GM19438 (cell line): ENCODE measurements at regions not wholly inside any gene's neighbourhood (a gene's known extent, or its start where the extent isn't known, plus 50 kb on each side); places are given as distances from the start of the nearest gene placed in this dataset.

Source experiments
- ATAC-seq: cut with Tn5 transposase; IDR thresholded peaks from one replicate; pipeline ENCODE4 v1.9.1; 2021; ENCODE audit warnings: low read depth; ENCODE audit not compliant: unreplicated experiment

DNA sequence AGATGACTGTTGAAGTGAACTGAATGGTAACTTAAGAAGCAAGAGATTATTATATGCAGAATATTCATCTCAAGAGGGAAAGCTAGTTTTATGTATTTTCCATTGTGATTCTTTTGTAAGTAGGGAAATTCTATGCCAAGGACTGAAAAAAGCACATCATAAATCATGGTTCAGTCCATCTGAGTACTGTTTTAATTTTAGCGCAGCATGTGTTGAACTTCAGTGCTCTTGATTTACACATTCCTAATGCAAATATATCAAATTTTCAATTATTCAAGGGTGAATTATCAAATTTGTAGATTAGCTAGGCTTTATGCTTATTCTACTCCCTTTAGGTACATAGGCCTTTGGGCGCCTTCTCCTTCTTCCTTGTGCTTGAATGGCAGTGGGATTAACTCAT lies 50.3 kb upstream of the TCF12 start:
- ATAC-seq, result no peak

DNA sequence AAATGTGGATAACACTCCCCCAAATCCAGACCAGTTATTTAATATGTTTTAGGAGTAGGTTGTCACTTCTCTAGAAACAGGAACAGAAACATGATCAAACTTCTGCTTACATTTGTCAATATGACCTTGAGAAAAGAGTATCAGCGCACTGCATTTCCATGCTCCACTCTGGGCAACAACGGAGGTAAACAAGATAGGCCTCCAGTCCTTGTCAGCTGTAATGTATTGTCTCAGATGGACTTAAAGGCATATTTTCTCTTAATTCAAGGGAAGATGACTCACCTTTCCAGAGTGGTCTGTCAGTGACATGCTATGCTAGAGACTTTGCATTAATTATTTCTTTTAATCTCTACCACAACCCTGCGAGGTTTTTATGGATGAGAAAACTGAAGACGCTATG lies 51.6 kb upstream of the TCF12 start:
- no peak for ATAC-seq

DNA sequence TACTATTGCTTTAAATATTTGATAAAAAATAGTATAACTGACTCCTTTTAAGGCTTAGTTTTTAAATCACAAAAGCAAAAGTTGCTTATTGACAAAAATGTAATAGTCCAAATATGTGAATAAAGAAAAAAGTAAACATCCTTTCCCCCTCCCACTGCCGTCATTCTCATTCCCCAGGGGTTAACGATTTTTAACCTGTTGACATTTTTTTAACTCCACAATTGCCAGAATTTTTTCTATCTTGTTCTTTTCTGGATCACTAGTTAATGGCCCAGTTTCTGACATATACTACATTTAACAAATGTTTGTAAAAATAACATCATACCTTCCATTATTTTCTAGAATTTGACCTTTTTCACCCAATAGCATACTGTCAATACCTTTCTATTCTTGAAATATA lies 60.6 kb upstream of the TCF12 start:
- no peak for ATAC-seq

DNA sequence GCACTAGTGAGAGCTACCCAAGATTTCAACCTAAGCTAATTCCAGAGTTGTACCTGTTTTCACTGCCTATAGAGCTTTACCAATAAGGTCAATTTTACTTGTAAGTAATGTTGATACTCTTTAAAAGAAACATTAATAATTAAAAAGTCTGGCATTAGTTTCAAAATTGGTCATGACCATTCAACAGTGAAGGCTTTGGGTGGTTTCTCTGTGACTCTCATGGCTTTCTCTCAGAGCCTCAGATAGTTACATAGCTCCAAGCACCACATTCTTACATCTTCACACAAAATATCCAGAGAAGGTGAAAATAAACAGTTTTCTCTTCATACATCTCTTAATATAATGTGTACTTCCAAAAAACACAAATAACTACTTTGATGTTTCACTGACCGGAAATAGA lies 61.5 kb upstream of the TCF12 start:
- ATAC-seq, result no peak

DNA sequence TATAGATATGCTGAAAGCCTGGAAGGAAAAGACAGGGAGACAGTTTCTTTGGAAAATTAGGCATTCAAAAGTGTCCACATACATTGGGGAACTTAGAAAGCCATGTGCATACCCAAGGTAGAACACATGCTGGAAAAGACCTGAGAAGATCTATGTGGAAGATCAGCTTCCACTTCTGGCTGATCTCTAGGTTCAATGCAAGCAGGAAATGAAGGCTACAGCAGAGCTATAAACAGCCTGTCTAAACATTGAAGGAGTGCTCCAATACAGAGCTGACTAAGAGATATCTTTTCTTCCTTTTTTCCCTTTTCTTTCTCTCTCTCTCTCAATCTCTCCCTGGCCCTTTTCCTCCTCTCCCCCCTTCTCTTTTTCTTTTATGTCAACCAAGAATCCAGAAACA lies 73.6 kb upstream of the TCF12 start:
- ATAC-seq, result no peak

DNA sequence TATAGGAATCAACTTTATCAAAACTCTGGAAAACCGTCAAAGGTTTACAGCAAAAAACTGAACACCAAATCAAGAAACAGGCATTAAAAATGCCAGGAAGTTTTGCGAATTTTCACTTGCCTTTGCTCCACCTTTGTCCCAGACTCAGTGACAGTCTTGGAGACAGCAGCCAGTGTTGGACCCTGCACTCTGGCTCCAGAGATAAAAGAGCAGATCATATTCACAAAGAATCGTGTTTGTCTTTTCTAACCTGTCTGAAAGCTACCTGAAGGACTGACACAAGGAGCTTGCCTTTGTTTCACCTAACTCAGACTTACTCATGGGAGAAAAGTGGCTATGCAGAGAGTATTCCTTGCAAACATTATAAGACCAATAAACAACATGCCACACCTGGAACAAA lies 74.0 kb upstream of the TCF12 start:
- ATAC-seq, result no peak

DNA sequence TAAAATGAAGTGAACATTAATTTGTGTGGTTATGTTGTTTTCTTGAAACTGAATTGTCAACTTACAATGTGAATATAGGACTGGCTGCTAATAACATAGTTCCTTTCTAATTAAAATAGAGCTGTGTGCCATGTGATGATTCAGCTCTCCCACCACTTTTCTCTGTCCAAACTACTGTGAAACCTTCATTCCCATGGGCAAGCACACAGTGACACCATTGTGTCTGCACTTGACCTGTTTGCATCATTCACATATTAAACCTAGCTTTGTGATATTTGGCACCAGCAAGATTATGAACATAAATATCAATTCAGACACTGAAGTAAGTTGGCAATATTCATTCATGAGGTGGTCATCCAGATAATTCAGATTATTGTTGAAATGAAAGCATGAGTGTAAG lies 78.8 kb upstream of the TCF12 start:
- ATAC-seq, result no peak

DNA sequence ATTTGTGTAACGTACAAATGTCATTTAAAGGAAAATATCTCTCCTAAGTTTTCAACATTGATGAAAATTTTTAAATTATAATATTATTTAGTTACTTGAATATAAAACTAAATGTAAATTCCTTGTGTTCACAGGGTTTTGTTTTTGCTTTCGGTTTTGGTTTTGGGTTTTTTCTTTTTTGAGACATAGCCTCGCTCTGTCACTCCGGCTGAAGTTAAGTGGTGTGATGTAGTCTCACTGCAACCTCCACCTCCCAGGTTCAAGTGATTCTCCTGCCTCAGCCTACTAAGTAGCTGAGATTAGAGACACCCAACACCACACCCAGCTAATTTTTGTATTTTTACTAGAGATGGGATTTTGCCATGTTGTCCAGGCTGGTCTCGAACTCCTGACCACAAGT lies 79.3 kb upstream of the TCF12 start:
- ATAC-seq, result no peak

DNA sequence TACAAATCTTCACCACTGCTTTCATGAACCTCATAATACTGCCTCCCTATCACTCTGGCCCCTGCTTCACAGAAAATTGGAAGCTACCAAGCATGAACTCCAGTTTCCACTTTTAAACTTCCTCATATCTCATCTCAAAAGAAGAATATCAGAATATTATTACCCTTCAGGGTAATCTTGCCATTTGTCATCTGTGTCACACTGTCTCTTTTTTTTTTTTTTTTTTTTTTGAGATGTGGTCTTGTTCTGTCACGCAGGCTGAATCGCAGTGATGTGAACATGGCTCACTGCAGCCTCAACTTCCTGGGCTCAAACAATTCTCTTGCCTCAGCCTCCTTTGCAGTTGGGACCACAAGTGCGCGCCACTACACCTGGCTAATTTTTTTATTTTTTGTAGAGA lies 80.4 kb upstream of the TCF12 start:
- ATAC-seq, result no peak

DNA sequence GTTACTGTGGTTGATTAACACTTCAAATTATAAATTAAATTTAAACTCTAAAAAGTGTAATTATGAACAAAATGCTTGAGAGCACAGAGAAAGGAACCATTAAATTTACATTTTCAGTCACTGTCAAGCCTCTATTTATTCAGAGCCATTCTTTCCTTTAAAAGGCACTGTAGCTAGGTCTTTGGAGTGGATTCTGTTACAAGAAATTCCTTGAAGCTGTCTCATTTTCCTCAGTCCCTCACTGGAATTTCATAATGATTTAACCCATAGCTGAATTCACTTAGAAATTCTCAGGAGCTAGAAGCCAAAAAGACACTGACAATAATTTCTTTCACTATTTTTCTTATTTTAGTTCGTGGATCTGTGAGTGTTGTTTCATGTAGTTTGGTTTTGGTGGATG lies 81.2 kb upstream of the TCF12 start:
- no peak for ATAC-seq

DNA sequence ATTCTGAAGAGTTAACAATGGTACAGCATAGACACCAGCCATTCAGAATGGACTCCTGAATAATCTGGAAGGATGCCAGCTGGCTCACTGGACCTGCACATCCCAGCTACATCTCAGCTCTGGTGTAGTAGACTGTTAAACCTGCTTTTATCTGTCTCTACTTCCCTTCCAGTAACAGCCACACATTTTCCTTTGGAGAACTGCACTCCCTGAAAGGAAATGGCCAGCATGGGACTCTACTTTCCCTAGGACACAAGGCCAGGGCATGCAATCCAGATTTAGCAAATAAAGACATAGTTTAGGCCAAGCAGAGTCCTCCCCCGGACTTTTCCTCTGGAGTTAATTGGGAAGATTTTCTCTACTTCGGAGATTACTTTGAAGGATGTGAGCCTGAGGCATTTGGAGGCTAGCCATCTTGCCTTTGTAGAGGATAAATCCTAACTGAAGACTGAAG lies 82.7 kb upstream of the TCF12 start:
- ATAC-seq, result no peak

DNA sequence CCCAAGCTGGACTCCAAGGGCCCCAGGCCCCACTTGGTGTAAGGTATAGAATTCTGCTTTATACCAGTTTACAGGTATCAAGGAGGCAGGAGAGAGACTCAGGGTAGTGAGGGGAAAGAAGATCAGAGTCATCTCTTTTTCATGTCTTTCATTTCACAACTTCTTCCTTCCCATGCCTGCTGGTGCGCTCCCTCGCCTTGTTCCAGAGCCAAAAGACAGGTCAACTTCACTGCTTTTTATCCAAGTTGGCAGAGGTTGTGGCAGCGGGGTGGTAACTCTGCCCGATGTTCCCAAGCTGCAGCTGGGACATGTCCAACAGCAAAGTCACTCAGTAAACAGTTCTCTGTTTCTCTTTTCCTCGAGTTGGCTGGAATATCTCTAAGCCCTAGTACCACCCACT lies 86.3 kb upstream of the TCF12 start:
- ATAC-seq, result no peak

DNA sequence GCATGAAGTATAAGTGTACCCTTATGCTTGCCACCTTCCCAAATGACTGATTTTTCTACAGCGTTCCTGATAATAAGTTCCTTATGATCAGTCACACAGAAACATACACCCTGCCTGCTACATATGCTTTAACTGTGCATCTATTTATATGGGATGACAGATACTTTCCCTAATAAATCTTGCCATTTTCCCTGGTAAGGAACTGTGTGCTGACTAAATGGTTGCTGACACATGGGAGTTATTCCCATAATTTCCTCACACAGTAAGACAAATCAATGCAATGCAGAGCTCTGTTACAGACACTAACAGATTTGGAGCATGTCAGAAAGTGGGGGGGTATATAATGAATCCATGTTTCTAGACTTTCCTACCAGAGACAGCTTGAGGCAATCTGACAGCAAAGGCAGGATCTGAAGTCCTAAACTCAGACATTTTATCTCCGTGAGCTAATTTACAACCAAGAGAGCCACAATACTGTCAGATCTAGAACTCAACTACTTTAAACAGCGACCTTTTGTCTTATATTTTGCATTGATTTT lies 86.9 kb upstream of the TCF12 start:
- no peak for ATAC-seq

DNA sequence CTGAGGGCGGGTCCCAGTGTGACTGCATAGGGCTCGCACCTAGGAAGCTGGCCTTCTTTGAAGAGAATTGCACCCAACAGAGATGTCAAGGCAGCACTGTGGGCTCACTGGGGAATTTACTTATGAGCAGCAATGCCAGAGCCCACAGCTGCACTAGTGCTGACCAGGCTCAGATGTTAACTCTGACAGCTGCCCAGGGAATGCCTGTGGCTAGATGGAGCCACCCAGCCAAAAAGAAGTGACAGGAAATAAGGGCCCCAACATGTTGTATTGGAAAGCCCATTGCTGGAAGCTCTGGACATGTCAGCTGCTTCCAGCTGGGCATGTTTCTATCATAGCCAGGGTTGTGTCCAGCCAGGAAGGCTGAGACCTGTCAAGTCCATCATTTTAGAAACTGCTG lies 90.9 kb upstream of the ZNF280D start:
- no peak for ATAC-seq

DNA sequence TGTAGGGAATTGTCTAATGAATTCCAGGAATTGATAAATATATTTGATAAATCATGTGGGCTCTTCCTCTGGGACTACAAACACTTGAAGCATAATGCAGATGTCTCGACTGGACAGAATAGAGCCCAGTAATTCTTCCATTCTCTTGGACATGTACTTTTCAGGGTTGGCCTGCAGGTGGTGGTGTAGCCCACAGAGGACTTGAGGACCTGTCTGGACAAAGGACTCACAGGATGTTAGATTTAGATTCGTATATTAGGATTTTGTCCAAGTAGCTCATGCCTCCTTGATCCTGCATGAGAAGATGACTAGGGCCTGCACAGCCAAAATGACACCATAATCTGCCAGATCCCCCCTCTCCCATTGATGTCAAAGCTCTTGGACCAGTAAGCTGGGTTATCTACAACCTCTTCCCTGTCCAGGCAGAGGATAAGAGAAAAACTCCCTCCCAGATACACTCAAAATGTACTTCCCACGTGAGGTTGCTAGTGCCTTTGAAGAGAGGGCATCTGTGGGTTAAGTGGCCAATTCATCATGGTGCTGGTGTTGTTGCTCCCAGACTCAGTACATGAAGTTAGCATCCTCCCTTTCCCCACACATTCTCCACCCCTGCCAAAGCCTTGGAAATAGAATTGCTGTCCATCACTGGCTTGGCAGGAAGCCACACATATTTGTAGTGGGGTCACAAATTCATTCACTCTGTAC lies 88.6 kb upstream of the ZNF280D start:
- peak; percentile 80 for ATAC-seq

DNA sequence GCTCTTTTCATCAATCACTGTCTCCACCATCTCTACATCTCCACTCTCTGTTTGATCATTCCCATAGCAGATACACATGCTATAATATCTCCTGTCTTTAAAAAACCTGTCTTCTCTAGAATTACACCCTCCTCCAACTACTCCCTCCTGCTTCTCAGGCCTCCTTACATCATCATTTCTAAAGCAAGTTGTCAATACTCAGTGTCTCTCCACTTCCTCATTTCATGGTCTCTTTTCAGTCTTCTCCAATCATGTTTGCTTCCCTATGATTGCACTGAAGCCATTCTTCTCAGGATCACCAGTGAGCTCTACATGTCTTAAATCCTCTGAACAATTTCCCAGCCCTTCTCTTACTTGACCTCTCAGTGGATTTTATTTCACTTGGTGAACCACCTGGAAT lies 87.0 kb upstream of the ZNF280D start:
- no peak for ATAC-seq

DNA sequence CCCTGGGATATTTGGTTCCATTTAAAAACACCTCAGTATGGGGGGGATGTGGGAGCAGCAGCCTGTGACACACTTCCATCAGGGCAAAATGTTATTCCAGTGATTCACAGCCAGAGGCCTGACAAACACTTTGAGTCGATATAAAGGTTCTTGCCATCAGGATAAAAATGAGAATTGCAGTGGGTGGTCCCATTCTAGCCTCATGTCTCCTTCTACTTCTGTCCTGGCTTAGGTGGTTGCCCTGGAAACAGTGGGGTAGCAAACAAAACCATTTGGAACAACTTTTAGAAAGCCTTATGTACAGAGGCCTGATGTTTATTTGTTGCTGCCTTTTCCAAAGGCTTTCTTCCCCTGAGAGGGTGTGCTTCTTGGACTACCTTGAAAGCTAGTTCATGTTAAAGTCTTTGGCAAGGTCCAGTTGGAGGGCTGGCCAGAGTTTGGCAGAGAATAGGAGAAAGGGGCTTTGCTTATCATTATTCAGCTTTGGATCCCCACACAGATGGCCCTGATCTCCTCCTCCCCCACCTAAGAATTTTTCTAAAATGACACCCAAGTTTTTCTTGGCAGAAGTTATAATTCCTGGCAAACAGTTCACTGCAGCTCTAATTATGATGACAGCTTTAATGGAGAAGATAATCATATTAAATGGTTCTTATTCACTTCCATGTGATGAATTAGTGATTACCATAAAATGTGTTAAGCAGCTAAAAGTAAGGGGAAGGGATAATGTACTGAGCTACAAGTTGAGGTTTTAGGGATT lies 84.2 kb upstream of the ZNF280D start:
- ATAC-seq, result no peak

DNA sequence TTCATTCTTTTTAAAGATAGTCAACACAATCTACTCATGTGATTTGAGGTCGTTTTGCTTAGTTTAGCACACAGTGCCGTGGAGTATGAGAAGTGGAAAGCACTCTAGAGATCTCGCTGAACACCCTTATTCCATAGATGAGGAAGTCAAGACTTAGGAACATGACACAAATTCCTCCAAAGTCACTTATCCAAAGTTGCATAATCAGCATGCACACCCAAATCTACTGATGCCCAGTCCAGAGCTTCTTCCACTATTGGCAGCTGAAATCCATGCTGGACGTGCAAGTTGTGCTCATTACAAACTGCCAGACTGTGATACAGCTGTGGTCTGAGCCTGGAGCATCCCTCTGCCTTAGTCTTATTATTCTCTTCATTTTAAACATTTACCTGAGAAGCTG lies 83.5 kb upstream of the ZNF280D start:
- no peak for ATAC-seq

DNA sequence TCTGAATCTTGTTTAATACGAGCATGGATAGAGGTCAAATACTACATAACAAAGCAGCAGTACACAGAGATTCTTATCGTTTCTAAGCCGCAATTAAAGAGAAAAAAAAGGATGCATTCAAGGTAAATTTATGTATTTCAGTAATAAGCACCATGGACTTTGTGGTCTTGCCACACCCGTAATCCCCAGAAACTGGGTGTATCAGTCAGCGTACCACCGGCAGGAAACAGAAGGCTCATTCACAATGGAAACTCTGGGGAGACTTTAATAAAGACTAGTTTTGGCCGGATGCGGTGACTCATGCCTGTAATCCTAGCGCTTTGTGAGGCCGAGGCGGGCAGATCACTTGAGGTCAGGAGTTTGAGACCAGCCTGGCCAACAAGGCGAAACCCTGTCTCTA lies 81.9 kb upstream of the ZNF280D start:
- ATAC-seq, result no peak

DNA sequence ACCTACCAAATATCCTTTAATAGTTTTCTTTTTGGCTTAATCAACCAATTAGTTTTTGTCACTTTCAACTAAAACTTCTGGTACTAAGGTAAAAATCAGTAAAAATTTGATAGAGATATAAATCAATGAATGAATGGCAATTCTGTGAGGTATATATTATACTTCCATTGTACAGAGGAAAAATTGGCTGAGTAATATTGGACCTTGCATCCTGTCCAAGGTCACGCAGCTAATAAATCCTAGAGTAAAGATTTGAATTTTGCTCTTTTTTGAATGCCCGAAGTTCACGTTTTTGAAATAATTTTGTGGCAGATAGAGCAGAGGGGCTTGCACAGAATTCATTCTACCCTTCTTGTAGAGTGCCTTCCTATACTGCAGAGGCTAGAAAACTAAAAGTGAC lies 81.1 kb upstream of the ZNF280D start:
- ATAC-seq, result no peak

DNA sequence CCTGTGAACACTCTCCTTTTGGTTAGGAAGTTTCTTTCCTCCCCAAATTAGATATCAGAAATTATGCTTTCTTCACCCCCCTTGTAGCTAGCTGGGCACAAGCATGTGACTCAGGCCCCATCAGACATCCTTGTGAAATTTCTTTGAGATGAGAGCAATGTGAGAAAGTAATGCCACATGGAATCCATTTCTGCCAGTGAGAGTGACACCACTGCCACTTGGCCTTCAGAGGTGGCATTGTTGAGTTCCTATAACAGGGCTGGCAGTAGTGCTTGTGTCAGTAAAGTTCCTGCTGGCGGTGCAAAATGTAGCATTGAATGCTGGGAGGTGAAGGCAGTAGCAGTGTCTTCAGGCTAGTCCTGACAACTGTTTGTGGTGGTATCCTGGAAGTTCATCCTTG lies 80.7 kb upstream of the ZNF280D start:
- ATAC-seq, result no peak

DNA sequence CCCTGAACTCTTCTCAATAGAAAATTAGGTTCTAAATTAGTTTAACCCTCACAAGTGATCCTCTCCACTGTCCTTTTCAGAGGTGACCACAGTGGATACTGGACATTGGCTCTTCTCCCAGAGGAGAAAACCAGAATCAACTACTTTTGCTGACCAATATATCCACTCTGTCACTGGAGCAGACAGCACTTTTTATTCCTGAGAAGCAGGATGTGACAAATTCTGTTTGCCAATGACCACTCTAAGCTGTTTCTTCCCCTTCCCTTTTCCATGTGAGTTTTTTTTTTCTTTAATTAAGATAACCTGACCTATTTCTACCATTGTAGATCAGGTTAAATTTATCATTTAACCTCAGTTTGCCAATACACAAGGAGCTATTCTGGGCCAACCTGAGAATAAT lies 79.7 kb upstream of the ZNF280D start:
- ATAC-seq, result no peak
